A549 (cell line): ENCODE measurements at regions not wholly inside any gene's neighbourhood (a gene's known extent, or its start where the extent isn't known, plus 50 kb on each side); places are given as distances from the start of the nearest gene placed in this dataset.

ENCODE experiments used
- ATAC-seq, 2 experiments: fragments of 200-7000 bp in 1 of 2; fragments of >200 bp in 1 of 2; cut with Nextera tagmentation in 1 of 2; cut with Tn5 transposase in 1 of 2; 3 replicates each; pipeline versions ENCODE4 v1.8.0 to v1.9.1; 2018 to 2020; ENCODE audit warnings: mild to moderate bottlenecking in 1 of 2, moderate library complexity in 1 of 2
- CTCF ChIA-PET: fragments of 300-600 bp; sonication (Branson Sonifier 250); formaldehyde crosslinking; extraction: SDS; loops from one replicate; lab custom pipeline; 2021; ENCODE audit warnings: antibody characterized with exemption, inconsistent platforms; lab: Yijun Ruan, JAX
- POLR2A ChIA-PET: fragments of 350-600 bp; formaldehyde crosslinking; extraction: SDS; loops from one replicate; lab custom pipeline; 2021; ENCODE audit warnings: antibody characterized with exemption, inconsistent platforms; lab: Yijun Ruan, JAX
- DNase-seq, 2 experiments: peaks; one replicate each; pipeline versions ENCODE4 v3.0.0 to v3.0.0-alpha.2; 2011 to 2016; ENCODE audit warnings: low read depth in 1 of 2, low spot score in 1 of 2
- FAIRE-seq: peaks from 2 replicates; lab custom pipeline; 2011; peaks lifted over from hg19 to GRCh38; lab: Jason Lieb, UNC
- H3K27ac ChIP-seq, 2 experiments: fragments of >200 bp; sonication (Bioruptor Twin); formaldehyde crosslinking; 3 replicates each; pipeline ENCODE4 v1.5.1; 2016 to 2017
- H3K4me1 ChIP-seq: fragments of >200 bp; sonication (Bioruptor Twin); formaldehyde crosslinking; 3 replicates; pipeline ENCODE4 v1.6.1; 2016
- H3K4me2 ChIP-seq: fragments of >200 bp; sonication (Bioruptor Twin); formaldehyde crosslinking; 3 replicates; pipeline ENCODE4 v1.6.1; 2016
- H3K4me3 ChIP-seq: fragments of >200 bp; sonication (Bioruptor Twin); formaldehyde crosslinking; 3 replicates; pipeline ENCODE4 v1.5.1; 2016
- H3K9me3 ChIP-seq: fragments of >200 bp; sonication (Bioruptor Twin); formaldehyde crosslinking; 3 replicates; pipeline ENCODE4 v1.6.1; 2016
- CBX2 ChIP-seq: fragments of 200-600 bp; sonication (generic); IDR thresholded peaks from 2 replicates; pipeline ENCODE4 v1.6.1; 2016; ENCODE audit warnings: low read depth, mild to moderate bottlenecking, borderline replicate concordance
- EHF ChIP-seq: fragments of 250-450 bp; sonication (Bioruptor Pico); IDR thresholded peaks from 2 replicates; pipeline ENCODE4 v1.5.0; 2020; ENCODE audit warnings: mild to moderate bottlenecking
- EHMT2 ChIP-seq: fragments of 200-600 bp; sonication (generic); IDR thresholded peaks from 2 replicates; pipeline ENCODE4 v1.6.1; 2016; ENCODE audit warnings: antibody characterized with exemption, low read depth, mild to moderate bottlenecking, moderate library complexity
- EP300 ChIP-seq, 2 experiments: fragments of >200 bp; sonication (Bioruptor Twin); formaldehyde crosslinking; IDR thresholded peaks; 2 replicates in 1 of 2; 3 replicates in 1 of 2; pipeline ENCODE4 v1.6.1; 2016 to 2017
- FOSL2 ChIP-seq, 2 experiments: fragments of 450-650 bp in 1 of 2; fragments of >200 bp in 1 of 2; sonication (Bioruptor Twin) in 1 of 2; formaldehyde crosslinking; IDR thresholded peaks; 2 replicates each; pipeline versions ENCODE4 v1.5.0 to v1.6.1; 2016 to 2020; ENCODE audit warnings: mild to moderate bottlenecking in 1 of 2, moderate library complexity in 1 of 2
- JUN ChIP-seq, 2 experiments: fragments of >200 bp; sonication (Bioruptor Twin); formaldehyde crosslinking; IDR thresholded peaks; 2 replicates in 1 of 2; 3 replicates in 1 of 2; pipeline ENCODE4 v1.6.1; 2016 to 2017
- MAFK ChIP-seq: fragments of 450-650 bp; IDR thresholded peaks from 2 replicates; pipeline ENCODE4 v1.6.1; 2014; ENCODE audit not compliant: partially characterized antibody
- NR3C1 ChIP-seq: fragments of >200 bp; sonication (Bioruptor Twin); formaldehyde crosslinking; IDR thresholded peaks from 3 replicates; pipeline ENCODE4 v1.6.1; 2017
- POLR2A ChIP-seq: IDR thresholded peaks from 2 replicates; pipeline ENCODE4 v1.6.1; 2012; ENCODE audit warnings: mild to moderate bottlenecking, low read length
- POLR2AphosphoS2 ChIP-seq: conservative IDR thresholded peaks from 2 replicates; pipeline ENCODE4 v1.6.1; 2012; ENCODE audit warnings: low read length, improper control_type of control experiment, inconsistent platforms
- RFX5 ChIP-seq: fragments of 450-650 bp; IDR thresholded peaks from 2 replicates; pipeline ENCODE4 v1.7.1; 2014; ENCODE audit warnings: antibody characterized with exemption, mild to moderate bottlenecking, moderate library complexity
- RNF2 ChIP-seq: fragments of 200-600 bp; sonication (generic); IDR thresholded peaks from 2 replicates; pipeline ENCODE4 v1.6.1; 2016; ENCODE audit warnings: low read depth, mild to moderate bottlenecking, antibody characterized with exemption, moderate library complexity, borderline replicate concordance
- TP53 ChIP-seq: fragments of 250-450 bp; sonication (Bioruptor Pico); IDR thresholded peaks from 2 replicates; pipeline ENCODE4 v1.5.0; 2021; ENCODE audit warnings: mild to moderate bottlenecking, moderate library complexity
- ZC3H11A ChIP-seq: fragments of 450-650 bp; IDR thresholded peaks from 2 replicates; pipeline ENCODE4 v1.6.1; 2014; ENCODE audit warnings: antibody characterized with exemption, mild to moderate bottlenecking
- ZFP36 ChIP-seq: fragments of 450-650 bp; IDR thresholded peaks from 2 replicates; pipeline ENCODE4 v1.6.1; 2014; ENCODE audit warnings: borderline replicate concordance; ENCODE audit not compliant: partially characterized antibody
- WGBS: methylation state at CpG from one replicate; pipeline ENCODE4 v1.1.6; 2017; ENCODE audit errors: missing lambda C conversion rate; 5-methylcytosine and 5-hydroxymethylcytosine counted together
- TF ChIP-seq, protein P1 (sequence below): fragments of 200-600 bp; sonication (generic); IDR thresholded peaks from 2 replicates; pipeline ENCODE4 v1.6.1; 2016; ENCODE audit warnings: antibody characterized with exemption, mild to moderate bottlenecking, moderate library complexity
- TF ChIP-seq, protein P2 (sequence below): IDR thresholded peaks from 2 replicates; pipeline ENCODE4 v1.6.1; 2012; ENCODE audit warnings: low read depth, borderline replicate concordance
- TF ChIP-seq, protein P3 (sequence below): fragments of >200 bp; sonication (Bioruptor Twin); formaldehyde crosslinking; IDR thresholded peaks from 3 replicates; pipeline ENCODE4 v1.5.1; 2016
- TF ChIP-seq, protein P4 (sequence below): fragments of 450-650 bp; IDR thresholded peaks from 2 replicates; pipeline ENCODE4 v1.6.1; 2014; ENCODE audit warnings: antibody characterized with exemption

DNA sequence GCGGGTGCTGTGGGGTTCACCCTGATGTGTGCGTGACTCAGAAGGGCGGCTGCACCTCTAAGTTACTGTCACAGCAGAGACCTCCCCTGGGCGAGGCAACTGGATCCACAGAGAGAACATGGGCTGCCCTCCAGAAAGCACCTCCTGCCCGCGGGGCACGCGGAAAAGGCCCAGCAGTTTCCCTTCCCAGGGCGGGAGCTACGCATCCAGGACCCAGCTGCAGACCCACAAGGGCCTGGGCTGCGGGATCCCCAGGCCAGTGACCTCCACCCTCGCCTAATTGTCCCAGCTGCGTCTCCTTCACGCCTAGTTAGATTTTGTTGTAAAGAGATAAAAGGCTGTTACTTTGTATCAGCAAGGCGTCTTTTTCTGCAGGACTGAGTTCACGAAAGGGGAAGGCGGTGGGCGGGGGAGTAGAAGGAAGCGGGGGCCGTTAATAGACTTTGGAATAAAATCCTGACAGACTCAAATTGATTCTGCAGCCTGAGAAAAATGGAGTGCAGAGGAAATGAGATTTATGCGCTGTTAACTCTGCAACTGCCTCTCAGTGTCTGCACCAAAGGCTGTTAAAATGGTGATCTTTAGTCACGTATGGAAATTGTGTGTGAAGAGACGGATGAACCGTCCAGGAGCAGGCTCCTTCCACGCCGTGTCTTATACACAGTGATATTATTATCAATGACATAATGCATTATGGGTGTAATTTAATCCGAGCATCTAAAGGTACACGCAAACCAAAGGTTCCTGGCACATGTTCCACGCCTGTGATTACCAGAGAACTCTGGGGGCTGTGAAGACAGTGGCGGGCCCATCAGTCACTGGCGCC lies 65.9 kb upstream of the FBRSL1 start (continued):
- TF ChIP-seq, protein P1, sequence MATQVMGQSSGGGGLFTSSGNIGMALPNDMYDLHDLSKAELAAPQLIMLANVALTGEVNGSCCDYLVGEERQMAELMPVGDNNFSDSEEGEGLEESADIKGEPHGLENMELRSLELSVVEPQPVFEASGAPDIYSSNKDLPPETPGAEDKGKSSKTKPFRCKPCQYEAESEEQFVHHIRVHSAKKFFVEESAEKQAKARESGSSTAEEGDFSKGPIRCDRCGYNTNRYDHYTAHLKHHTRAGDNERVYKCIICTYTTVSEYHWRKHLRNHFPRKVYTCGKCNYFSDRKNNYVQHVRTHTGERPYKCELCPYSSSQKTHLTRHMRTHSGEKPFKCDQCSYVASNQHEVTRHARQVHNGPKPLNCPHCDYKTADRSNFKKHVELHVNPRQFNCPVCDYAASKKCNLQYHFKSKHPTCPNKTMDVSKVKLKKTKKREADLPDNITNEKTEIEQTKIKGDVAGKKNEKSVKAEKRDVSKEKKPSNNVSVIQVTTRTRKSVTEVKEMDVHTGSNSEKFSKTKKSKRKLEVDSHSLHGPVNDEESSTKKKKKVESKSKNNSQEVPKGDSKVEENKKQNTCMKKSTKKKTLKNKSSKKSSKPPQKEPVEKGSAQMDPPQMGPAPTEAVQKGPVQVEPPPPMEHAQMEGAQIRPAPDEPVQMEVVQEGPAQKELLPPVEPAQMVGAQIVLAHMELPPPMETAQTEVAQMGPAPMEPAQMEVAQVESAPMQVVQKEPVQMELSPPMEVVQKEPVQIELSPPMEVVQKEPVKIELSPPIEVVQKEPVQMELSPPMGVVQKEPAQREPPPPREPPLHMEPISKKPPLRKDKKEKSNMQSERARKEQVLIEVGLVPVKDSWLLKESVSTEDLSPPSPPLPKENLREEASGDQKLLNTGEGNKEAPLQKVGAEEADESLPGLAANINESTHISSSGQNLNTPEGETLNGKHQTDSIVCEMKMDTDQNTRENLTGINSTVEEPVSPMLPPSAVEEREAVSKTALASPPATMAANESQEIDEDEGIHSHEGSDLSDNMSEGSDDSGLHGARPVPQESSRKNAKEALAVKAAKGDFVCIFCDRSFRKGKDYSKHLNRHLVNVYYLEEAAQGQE, result no peak
- no peak for TF ChIP-seq EP300 (IDR thresholded peaks at IDR 0.05)
- no peak for TF ChIP-seq NR3C1

DNA sequence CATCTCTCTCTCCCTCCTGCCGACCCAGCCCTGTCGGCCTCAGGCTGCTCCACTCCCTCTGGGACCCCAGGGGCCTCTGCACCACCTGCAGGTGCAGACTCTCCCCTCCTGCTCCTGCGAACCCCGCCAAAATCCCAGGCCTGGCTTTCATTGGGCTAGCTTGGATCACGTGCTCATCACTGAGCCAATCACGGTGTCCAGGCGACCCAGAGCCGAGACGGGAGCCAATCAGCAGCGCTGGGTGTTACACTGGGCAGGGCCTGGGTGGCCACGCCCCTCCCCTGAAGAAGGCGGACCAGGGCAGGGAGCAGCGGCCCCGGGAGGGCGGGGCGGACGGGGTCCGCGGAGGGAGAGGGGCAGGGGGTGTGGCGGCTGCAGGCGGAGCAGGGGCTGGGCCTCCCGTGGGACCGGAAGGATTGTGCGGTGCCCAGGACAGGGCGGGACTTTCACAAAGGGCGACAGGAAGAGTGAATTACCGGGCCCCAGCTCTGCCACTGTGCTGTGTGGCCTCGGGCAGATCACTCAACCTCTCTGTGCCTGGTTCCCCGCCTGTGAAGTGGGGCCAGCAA lies 66.6 kb upstream of the FBRSL1 start:
- H3K9me3 ChIP-seq, result peaks cover 5% of the 10 kb centered on the region; the same call in 1 of the 3 replicates
- no peak overlapping the region for H3K4me2 ChIP-seq
- ChIA-PET CTCF (interaction anchor here (2.4 kb wide), 1 partner anchor 8 kb away, joined by 14 read pairs; no protein-coding TSS in a partner anchor), POLR2A (no interaction called here)
- FAIRE-seq, result no peak
- no peak overlapping the region for H3K4me3 ChIP-seq
- TF ChIP-seq JUN (IDR thresholded peaks at IDR 0.05) (no peak), RNF2 (no peak), EHMT2 (no peak), POLR2A (no peak), RFX5 (no peak), POLR2AphosphoS2 (no peak), ZFP36 (peak; percentile 33), MAFK (no peak), CBX2 (no peak), TP53 (CRISPR knock-in tag) (no peak), EHF (no peak), ZC3H11A (no peak), FOSL2 (IDR thresholded peaks at IDR 0.05) (no peak), FOSL2 (CRISPR knock-in tag; IDR thresholded peaks at IDR 0.05) (no peak)
- TF ChIP-seq, protein P1, result no peak
- TF ChIP-seq, protein P2, sequence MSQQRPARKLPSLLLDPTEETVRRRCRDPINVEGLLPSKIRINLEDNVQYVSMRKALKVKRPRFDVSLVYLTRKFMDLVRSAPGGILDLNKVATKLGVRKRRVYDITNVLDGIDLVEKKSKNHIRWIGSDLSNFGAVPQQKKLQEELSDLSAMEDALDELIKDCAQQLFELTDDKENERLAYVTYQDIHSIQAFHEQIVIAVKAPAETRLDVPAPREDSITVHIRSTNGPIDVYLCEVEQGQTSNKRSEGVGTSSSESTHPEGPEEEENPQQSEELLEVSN, result no peak
- TF ChIP-seq, protein P3, sequence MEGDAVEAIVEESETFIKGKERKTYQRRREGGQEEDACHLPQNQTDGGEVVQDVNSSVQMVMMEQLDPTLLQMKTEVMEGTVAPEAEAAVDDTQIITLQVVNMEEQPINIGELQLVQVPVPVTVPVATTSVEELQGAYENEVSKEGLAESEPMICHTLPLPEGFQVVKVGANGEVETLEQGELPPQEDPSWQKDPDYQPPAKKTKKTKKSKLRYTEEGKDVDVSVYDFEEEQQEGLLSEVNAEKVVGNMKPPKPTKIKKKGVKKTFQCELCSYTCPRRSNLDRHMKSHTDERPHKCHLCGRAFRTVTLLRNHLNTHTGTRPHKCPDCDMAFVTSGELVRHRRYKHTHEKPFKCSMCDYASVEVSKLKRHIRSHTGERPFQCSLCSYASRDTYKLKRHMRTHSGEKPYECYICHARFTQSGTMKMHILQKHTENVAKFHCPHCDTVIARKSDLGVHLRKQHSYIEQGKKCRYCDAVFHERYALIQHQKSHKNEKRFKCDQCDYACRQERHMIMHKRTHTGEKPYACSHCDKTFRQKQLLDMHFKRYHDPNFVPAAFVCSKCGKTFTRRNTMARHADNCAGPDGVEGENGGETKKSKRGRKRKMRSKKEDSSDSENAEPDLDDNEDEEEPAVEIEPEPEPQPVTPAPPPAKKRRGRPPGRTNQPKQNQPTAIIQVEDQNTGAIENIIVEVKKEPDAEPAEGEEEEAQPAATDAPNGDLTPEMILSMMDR, result no peak
- TF ChIP-seq, protein P4, sequence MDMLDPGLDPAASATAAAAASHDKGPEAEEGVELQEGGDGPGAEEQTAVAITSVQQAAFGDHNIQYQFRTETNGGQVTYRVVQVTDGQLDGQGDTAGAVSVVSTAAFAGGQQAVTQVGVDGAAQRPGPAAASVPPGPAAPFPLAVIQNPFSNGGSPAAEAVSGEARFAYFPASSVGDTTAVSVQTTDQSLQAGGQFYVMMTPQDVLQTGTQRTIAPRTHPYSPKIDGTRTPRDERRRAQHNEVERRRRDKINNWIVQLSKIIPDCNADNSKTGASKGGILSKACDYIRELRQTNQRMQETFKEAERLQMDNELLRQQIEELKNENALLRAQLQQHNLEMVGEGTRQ, result peak; percentile 60
- TF ChIP-seq, all 56 proteins: peak for 2
- DNase-seq (peak; percentile 35 to 57), ATAC-seq (peak; percentile 49 to 75; a peak in 4 of 6 replicates)
- 66% methylated on average over 16 of the region's 29 CpGs for WGBS
- Histone ChIP-seq H3K4me1 (peaks cover 12% of the 10 kb centered on the region; the same call in 2 of the 3 replicates), H3K27ac (no peak overlapping the region)
